Smooth muscle cell (in vitro differentiated cells): ENCODE measurements at regions not wholly inside any gene's neighbourhood (a gene's known extent, or its start where the extent isn't known, plus 50 kb on each side); places are given as distances from the start of the nearest gene placed in this dataset.

Experiments
- DNase-seq: peaks from one replicate; lab custom pipeline; 2025; ENCODE audit not compliant: unreplicated experiment; lab: John Stamatoyannopoulos, UW
- H2AFZ ChIP-seq: fragments of 200-600 bp; sonication (generic); 2 replicates; pipeline ENCODE4 v1.6.0; 2016; ENCODE audit warnings: antibody characterized with exemption, low read depth, mild to moderate bottlenecking
- H3F3A ChIP-seq: fragments of 200-600 bp; sonication (generic); 2 replicates; pipeline ENCODE4 v1.6.0; 2017; ENCODE audit warnings: antibody characterized with exemption, low read depth
- H3K27ac ChIP-seq: fragments of 200-600 bp; sonication (generic); 2 replicates; pipeline ENCODE4 v1.5.1; 2016; ENCODE audit warnings: low read depth, mild to moderate bottlenecking
- H3K27me3 ChIP-seq: fragments of 200-600 bp; sonication (generic); 2 replicates; pipeline ENCODE4 v1.6.1; 2016; ENCODE audit warnings: low read depth, mild to moderate bottlenecking
- H3K36me3 ChIP-seq: fragments of 200-600 bp; sonication (generic); 2 replicates; pipeline ENCODE4 v1.5.1; 2016; ENCODE audit warnings: low read depth
- H3K4me1 ChIP-seq: fragments of 200-600 bp; sonication (generic); 2 replicates; pipeline ENCODE4 v1.5.1; 2016; ENCODE audit warnings: low read depth
- H3K4me2 ChIP-seq: fragments of 200-600 bp; sonication (generic); 2 replicates; pipeline ENCODE4 v1.6.0; 2016; ENCODE audit warnings: mild to moderate bottlenecking
- H3K4me3 ChIP-seq: fragments of 200-600 bp; sonication (generic); 2 replicates; pipeline ENCODE4 v1.5.1; 2016; ENCODE audit warnings: mild to moderate bottlenecking
- H3K79me2 ChIP-seq: fragments of 200-600 bp; sonication (generic); 2 replicates; pipeline ENCODE4 v1.6.0; 2016; ENCODE audit warnings: low read depth, mild to moderate bottlenecking
- H3K9ac ChIP-seq: fragments of 200-600 bp; sonication (generic); 2 replicates; pipeline ENCODE4 v1.6.0; 2016; ENCODE audit warnings: low read depth
- H3K9me3 ChIP-seq: fragments of 200-600 bp; sonication (generic); replicated peaks from 2 replicates; pipeline ENCODE4 v1.5.1; 2016; ENCODE audit warnings: low read depth
- H4K20me1 ChIP-seq: fragments of 200-600 bp; sonication (generic); 2 replicates; pipeline ENCODE4 v1.6.0; 2016; ENCODE audit warnings: low read depth
- CTCF ChIP-seq: fragments of 200-600 bp; sonication (generic); IDR thresholded peaks from 2 replicates; pipeline ENCODE4 v1.5.1; 2017; ENCODE audit warnings: borderline replicate concordance, mild to moderate bottlenecking, antibody characterized with exemption; ENCODE audit not compliant: insufficient read depth, poor library complexity, severe bottlenecking
- WGBS: methylation state at CpG from one replicate; pipeline ENCODE4 v1.1.7; 2016; ENCODE audit warnings: low lambda C conversion rate; 5-methylcytosine and 5-hydroxymethylcytosine counted together

GRCh38 chr4:133856731-133857355 is 344.7 kb downstream of the PABPC4L start:
- no peaks in the 10 kb centered on the region for H3K79me2 ChIP-seq
- H3K36me3 ChIP-seq: no peaks in the 10 kb centered on the region
- H3K4me3 ChIP-seq: no peak overlapping the region
- H3K4me2 ChIP-seq: no peak overlapping the region
- no peak overlapping the region for H3K9ac ChIP-seq
- TF ChIP-seq CTCF: no peak
- H3F3A ChIP-seq: no peaks in the 10 kb centered on the region
- no peak overlapping the region for H2AFZ ChIP-seq
- no peak overlapping the region for H3K27ac ChIP-seq
- H3K27me3 ChIP-seq: no peaks in the 10 kb centered on the region
- no peak for DNase-seq
- no peaks in the 10 kb centered on the region for H3K9me3 ChIP-seq
- no peaks in the 10 kb centered on the region for H4K20me1 ChIP-seq
- no peaks in the 10 kb centered on the region for H3K4me1 ChIP-seq

- no peak overlapping the region for H3K4me2 ChIP-seq
- DNase-seq: no peak
- H3K27me3 ChIP-seq: no peaks in the 10 kb centered on the region
- no peak overlapping the region for H3K4me3 ChIP-seq
- no peak for TF ChIP-seq CTCF
- H2AFZ ChIP-seq: no peak overlapping the region
- H3K36me3 ChIP-seq: no peaks in the 10 kb centered on the region
- H3K4me1 ChIP-seq: no peaks in the 10 kb centered on the region
- no peaks in the 10 kb centered on the region for H4K20me1 ChIP-seq
- WGBS: 85% methylated on average over 4 of the region's 4 CpGs
- no peaks in the 10 kb centered on the region for H3F3A ChIP-seq
- no peaks in the 10 kb centered on the region for H3K79me2 ChIP-seq
- no peaks in the 10 kb centered on the region for H3K9me3 ChIP-seq
- no peak overlapping the region for H3K27ac ChIP-seq
- no peak overlapping the region for H3K9ac ChIP-seq
These were observed 346.6 kb downstream of the PABPC4L start for GRCh38 chr4:133855001-133855400.

- Histone ChIP-seq H2AFZ (no peak overlapping the region), H3K36me3 (peaks cover 24% of the 10 kb centered on the region), H3F3A (no peaks in the 10 kb centered on the region), H3K4me3 (no peak overlapping the region), H4K20me1 (no peaks in the 10 kb centered on the region), H3K27ac (no peak overlapping the region), H3K9ac (no peak overlapping the region), H3K79me2 (no peaks in the 10 kb centered on the region), H3K4me1 (no peaks in the 10 kb centered on the region), H3K27me3 (no peaks in the 10 kb centered on the region), H3K4me2 (no peak overlapping the region), H3K9me3 (peaks cover 33% of the 10 kb centered on the region)
- no peak for TF ChIP-seq CTCF
- no peak for DNase-seq
These were observed 362.3 kb downstream of the PABPC4L start for GRCh38 chr4:133839326-133839725.

GRCh38 chr4:133823177-133823576 is 378.4 kb downstream of the PABPC4L start:
- Histone ChIP-seq H3K79me2 (no peaks in the 10 kb centered on the region), H3K27ac (no peak overlapping the region), H3K9me3 (no peaks in the 10 kb centered on the region), H3F3A (no peaks in the 10 kb centered on the region), H3K4me3 (no peak overlapping the region), H2AFZ (no peak overlapping the region), H4K20me1 (no peaks in the 10 kb centered on the region), H3K4me1 (no peaks in the 10 kb centered on the region), H3K9ac (no peak overlapping the region), H3K27me3 (no peaks in the 10 kb centered on the region), H3K36me3 (no peaks in the 10 kb centered on the region), H3K4me2 (no peak overlapping the region)
- 93% methylated on average over 3 of the region's 3 CpGs for WGBS
- TF ChIP-seq CTCF: no peak
- DNase-seq: no peak
